PC-9 (cell line): ENCODE measurements at regions not wholly inside any gene's neighbourhood (a gene's known extent, or its start where the extent isn't known, plus 50 kb on each side); places are given as distances from the start of the nearest gene placed in this dataset.

ENCODE experiments used
- BruUV-seq: library from RNA; stranded (reverse); fragments of 400-500 nt; replicated peaks from 2 replicates; lab custom pipeline; 2021; lab: Mats Ljungman, UMichigan
- CTCF ChIA-PET: fragments of 300-600 bp; sonication (Branson Sonifier 250); formaldehyde crosslinking; loops from one replicate; lab custom pipeline; 2022; ENCODE audit warnings: antibody characterized with exemption; lab: Charles Lee
- POLR2A ChIA-PET: fragments of 300-600 bp; sonication (Branson Sonifier 250); formaldehyde crosslinking; loops from one replicate; lab custom pipeline; 2022; ENCODE audit warnings: antibody characterized with exemption; ENCODE audit not compliant: unreplicated experiment; lab: Charles Lee
- DNase-seq, 2 experiments: peaks; one replicate each; pipeline versions ENCODE4 v3.0.0 to v3.0.0-alpha.2; 2015 to 2022; ENCODE audit warnings: mixed read lengths in 1 of 2
- H2AFZ ChIP-seq: fragments of 200-600 bp; sonication (generic); 2 replicates; pipeline ENCODE4 v1.8.1; 2017; ENCODE audit warnings: antibody characterized with exemption
- H3F3A ChIP-seq: fragments of 200-600 bp; sonication (generic); 2 replicates; pipeline ENCODE4 v1.8.1; 2017; ENCODE audit warnings: antibody characterized with exemption, mild to moderate bottlenecking, low read depth; ENCODE audit not compliant: insufficient read depth
- H3K27ac ChIP-seq: fragments of 200-600 bp; sonication (generic); 2 replicates; pipeline ENCODE4 v1.6.1; 2016; ENCODE audit warnings: mixed run types
- H3K27me3 ChIP-seq: fragments of 200-600 bp; sonication (generic); 2 replicates; pipeline ENCODE4 v1.6.1; 2016; ENCODE audit warnings: low read depth, mixed run types; ENCODE audit not compliant: insufficient read depth
- H3K36me3 ChIP-seq: fragments of 200-600 bp; sonication (generic); 2 replicates; pipeline ENCODE4 v1.6.1; 2016; ENCODE audit warnings: low read depth, mixed run types
- H3K4me1 ChIP-seq: fragments of 200-600 bp; sonication (generic); replicated peaks from 2 replicates; pipeline ENCODE4 v1.6.1; 2016; ENCODE audit warnings: mixed run types; ENCODE audit not compliant: insufficient read depth
- H3K4me2 ChIP-seq: fragments of 200-600 bp; sonication (generic); 2 replicates; pipeline ENCODE4 v1.6.1; 2017; ENCODE audit warnings: mixed run types
- H3K4me3 ChIP-seq: fragments of 200-600 bp; sonication (generic); 2 replicates; pipeline ENCODE4 v1.6.1; 2016; ENCODE audit warnings: mixed run types
- H3K79me2 ChIP-seq: fragments of 200-600 bp; sonication (generic); 2 replicates; pipeline ENCODE4 v1.6.1; 2017; ENCODE audit warnings: low read depth, mixed run types
- H3K9me2 ChIP-seq: fragments of 200-600 bp; sonication (generic); 2 replicates; pipeline ENCODE4 v1.8.1; 2017; ENCODE audit warnings: mild to moderate bottlenecking; ENCODE audit not compliant: insufficient read depth
- H3K9me3 ChIP-seq: fragments of 200-600 bp; sonication (generic); 2 replicates; pipeline ENCODE4 v1.8.1; 2016; ENCODE audit warnings: low read depth; ENCODE audit not compliant: insufficient read depth
- H4K20me1 ChIP-seq: fragments of 200-600 bp; sonication (generic); 2 replicates; pipeline ENCODE4 v1.8.1; 2017; ENCODE audit not compliant: insufficient read depth
- CTCF ChIP-seq: fragments of 200-600 bp; sonication (generic); conservative IDR thresholded peaks from 2 replicates; pipeline ENCODE4 v1.6.1; 2017; ENCODE audit warnings: mixed run types, antibody characterized with exemption, mild to moderate bottlenecking, moderate library complexity
- EZH2 ChIP-seq: fragments of 200-600 bp; sonication (generic); IDR thresholded peaks from 2 replicates; pipeline ENCODE4 v1.8.0; 2017; ENCODE audit warnings: antibody characterized with exemption, low read depth
- intact Hi-C: fragments of 100-400 bp; cut with micrococcal nuclease; formaldehyde crosslinking; loops from one replicate; pipeline ENCODE4 v1.10.0; 2022; ENCODE audit not compliant: unreplicated experiment

DNA sequence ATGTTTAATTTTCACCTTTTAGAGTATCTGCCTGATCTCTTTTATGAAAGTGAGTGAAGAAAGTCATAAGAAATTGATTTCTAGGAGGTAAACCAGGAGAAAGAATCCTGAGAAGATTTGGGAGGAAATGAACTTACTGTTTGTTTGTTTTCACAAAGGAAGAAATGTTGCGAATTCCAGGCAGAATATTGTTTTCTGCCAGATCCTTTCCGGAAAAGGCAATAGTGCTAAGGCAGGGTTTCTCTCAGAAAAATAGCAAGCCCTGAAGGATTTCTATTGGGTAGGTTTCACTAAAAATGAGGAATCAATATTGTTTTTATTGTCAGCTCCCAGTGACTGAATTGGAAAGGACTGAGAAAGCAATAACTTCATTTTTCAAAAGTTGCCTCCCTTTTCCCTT is 85.7 kb upstream of the TGFBR2 start:
- CTCF ChIA-PET: no interaction called here
- no TSS peak for BruUV-seq
- Histone ChIP-seq H3K9me2 (no peaks in the 10 kb centered on the region), H3K4me1 (no peaks in the 10 kb centered on the region), H3K79me2 (no peaks in the 10 kb centered on the region), H3K27ac (no peak overlapping the region), H4K20me1 (no peaks in the 10 kb centered on the region), H3K4me2 (no peak overlapping the region), H3K9me3 (no peaks in the 10 kb centered on the region), H3K4me3 (no peak overlapping the region), H3F3A (no peaks in the 10 kb centered on the region), H3K27me3 (no peaks in the 10 kb centered on the region), H2AFZ (no peak overlapping the region), H3K36me3 (no peaks in the 10 kb centered on the region)
- POLR2A ChIA-PET: no interaction called here
- DNase-seq: no peak
- intact Hi-C loops: no loop called here
- TF ChIP-seq CTCF: no peak
- TF ChIP-seq EZH2: no peak

DNA sequence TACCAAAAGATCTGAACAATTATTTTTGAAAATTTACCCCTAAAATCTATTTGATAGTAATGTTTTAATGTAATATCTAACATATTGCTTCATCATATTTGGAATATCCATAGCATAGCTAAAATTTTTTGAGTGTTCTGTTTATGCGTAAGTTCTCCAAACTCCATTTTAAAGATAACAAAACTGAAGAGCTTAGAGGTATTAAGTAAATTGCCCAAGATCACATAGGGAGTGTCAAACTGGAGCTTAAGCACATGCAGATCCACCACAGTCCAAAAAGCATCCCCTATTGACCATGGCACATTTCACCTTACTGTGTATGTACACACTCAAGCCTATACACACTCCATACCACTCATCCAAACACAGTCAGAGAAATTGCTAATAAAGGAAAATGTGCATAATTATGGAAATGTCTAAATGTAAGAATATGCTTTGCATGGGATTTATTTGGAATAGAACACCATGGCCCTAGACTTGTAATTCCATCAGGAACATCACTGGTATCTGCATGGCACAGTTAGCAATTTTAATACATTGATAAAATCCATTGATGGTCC is 85.2 kb upstream of the TGFBR2 start:
- Histone ChIP-seq H3K9me2 (no peaks in the 10 kb centered on the region), H3K27ac (no peak overlapping the region), H3K9me3 (no peaks in the 10 kb centered on the region), H3K4me3 (no peak overlapping the region), H4K20me1 (no peaks in the 10 kb centered on the region), H3K4me1 (no peaks in the 10 kb centered on the region), H2AFZ (no peak overlapping the region), H3K27me3 (no peaks in the 10 kb centered on the region), H3F3A (no peaks in the 10 kb centered on the region), H3K4me2 (no peak overlapping the region), H3K36me3 (no peaks in the 10 kb centered on the region), H3K79me2 (no peaks in the 10 kb centered on the region)
- TF ChIP-seq CTCF (no peak), EZH2 (no peak)
- intact Hi-C loops: no loop called here
- POLR2A ChIA-PET: interaction anchor here (0.6 kb wide), 1 partner anchor 97 kb away, joined by 3 read pairs; no protein-coding TSS in a partner anchor
- CTCF ChIA-PET: no interaction called here
- no TSS peak for BruUV-seq
- DNase-seq: no peak

DNA sequence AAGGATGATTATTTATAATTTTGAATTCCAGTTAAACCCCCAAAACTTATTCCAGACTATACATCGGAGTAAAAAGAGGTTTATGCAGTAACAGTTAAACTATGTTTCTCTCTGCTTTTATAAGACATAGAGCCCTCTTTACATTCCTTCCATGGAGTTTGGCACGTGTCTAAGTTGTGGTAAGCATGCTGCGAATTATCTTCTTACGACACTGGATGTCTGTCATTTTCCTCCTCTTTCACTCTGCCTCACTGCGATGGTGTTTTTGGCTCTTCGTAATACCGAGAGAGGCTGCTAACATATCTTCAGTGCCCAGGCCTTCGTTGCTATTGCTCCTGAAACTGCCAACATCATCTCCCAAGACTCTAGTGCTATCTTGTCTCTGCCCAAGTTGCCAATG is 83.9 kb upstream of the TGFBR2 start:
- no peaks in the 10 kb centered on the region for H3K9me2 ChIP-seq
- no peak overlapping the region for H3K27ac ChIP-seq
- no peaks in the 10 kb centered on the region for H3K4me1 ChIP-seq
- H3K4me2 ChIP-seq: no peak overlapping the region
- H3K79me2 ChIP-seq: no peaks in the 10 kb centered on the region
- POLR2A ChIA-PET: no interaction called here
- BruUV-seq: no TSS peak
- CTCF ChIA-PET: no interaction called here
- no peaks in the 10 kb centered on the region for H4K20me1 ChIP-seq
- H3K4me3 ChIP-seq: no peak overlapping the region
- H2AFZ ChIP-seq: no peak overlapping the region
- TF ChIP-seq CTCF: no peak
- no peak for TF ChIP-seq EZH2
- H3K27me3 ChIP-seq: no peaks in the 10 kb centered on the region
- H3K9me3 ChIP-seq: no peaks in the 10 kb centered on the region
- DNase-seq: no peak
- no peaks in the 10 kb centered on the region for H3K36me3 ChIP-seq
- intact Hi-C loops: no loop called here
- H3F3A ChIP-seq: no peaks in the 10 kb centered on the region
